MG63 (cell line): ENCODE measurements at regions not wholly inside any gene's neighbourhood (a gene's known extent, or its start where the extent isn't known, plus 50 kb on each side); places are given as distances from the start of the nearest gene placed in this dataset.

Experiments used
- DNase-seq: peaks from one replicate; pipeline ENCODE4 v3.0.0-alpha.2; 2020
- H3K27me3 ChIP-seq: fragments of 250-450 bp; sonication (Bioruptor Pico); 2 replicates; pipeline ENCODE4 v1.5.1; 2020; ENCODE audit warnings: mild to moderate bottlenecking, moderate library complexity
- H3K36me3 ChIP-seq: fragments of 250-450 bp; sonication (Bioruptor Pico); 2 replicates; pipeline ENCODE4 v1.5.1; 2020; ENCODE audit warnings: mild to moderate bottlenecking, moderate library complexity
- H3K4me3 ChIP-seq: fragments of 250-450 bp; sonication (Bioruptor Pico); 2 replicates; pipeline ENCODE4 v1.5.1; 2020; ENCODE audit warnings: mild to moderate bottlenecking, moderate library complexity
- H3K9me3 ChIP-seq: fragments of 250-450 bp; sonication (Bioruptor Pico); 2 replicates; pipeline ENCODE4 v1.5.1; 2020; ENCODE audit warnings: mild to moderate bottlenecking, moderate library complexity

GRCh38 chr15:59862191-59863155 is 141.6 kb upstream of the FOXB1 start:
- no peaks in the 10 kb centered on the region for H3K36me3 ChIP-seq
- H3K9me3 ChIP-seq, result no peaks in the 10 kb centered on the region
- DNase-seq, result peak; percentile 17
- H3K4me3 ChIP-seq, result no peak overlapping the region
- H3K27me3 ChIP-seq, result peaks cover 45% of the 10 kb centered on the region

- Histone ChIP-seq H3K4me3 (no peak overlapping the region), H3K36me3 (no peaks in the 10 kb centered on the region), H3K9me3 (no peaks in the 10 kb centered on the region), H3K27me3 (peaks cover 16% of the 10 kb centered on the region)
- no peak for DNase-seq
These were observed 156.1 kb upstream of the FOXB1 start for GRCh38 chr15:59847968-59848367.

- no peaks in the 10 kb centered on the region for H3K9me3 ChIP-seq
- peaks cover 18% of the 10 kb centered on the region for H3K27me3 ChIP-seq
- no peak for DNase-seq
- no peaks in the 10 kb centered on the region for H3K36me3 ChIP-seq
- H3K4me3 ChIP-seq, result no peak overlapping the region
These were observed 156.9 kb upstream of the BNIP2 start for GRCh38 chr15:59845942-59846499.

DNA sequence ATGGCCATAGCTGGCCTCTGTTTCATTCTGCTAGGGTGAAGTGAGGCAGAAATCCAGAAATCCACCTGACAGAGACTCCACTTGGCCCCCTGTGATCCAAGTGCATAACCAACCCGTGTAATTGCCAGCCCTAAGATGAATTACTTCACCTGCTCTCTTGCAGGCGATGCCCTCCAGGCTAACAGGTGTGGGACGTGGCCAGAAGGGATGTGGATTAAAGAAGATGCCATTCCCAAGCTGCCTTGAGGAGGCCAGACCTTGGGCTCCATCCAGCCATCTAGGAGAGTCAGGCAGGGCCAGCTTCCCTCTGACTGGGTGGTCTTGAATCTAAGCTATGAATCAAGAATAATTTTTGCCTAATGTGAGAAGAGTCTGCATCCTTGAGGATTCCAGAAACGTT is 154.5 kb upstream of the BNIP2 start:
- Histone ChIP-seq H3K36me3 (no peaks in the 10 kb centered on the region), H3K27me3 (peaks cover 26% of the 10 kb centered on the region), H3K9me3 (no peaks in the 10 kb centered on the region), H3K4me3 (no peak overlapping the region)
- DNase-seq, result no peak

DNA sequence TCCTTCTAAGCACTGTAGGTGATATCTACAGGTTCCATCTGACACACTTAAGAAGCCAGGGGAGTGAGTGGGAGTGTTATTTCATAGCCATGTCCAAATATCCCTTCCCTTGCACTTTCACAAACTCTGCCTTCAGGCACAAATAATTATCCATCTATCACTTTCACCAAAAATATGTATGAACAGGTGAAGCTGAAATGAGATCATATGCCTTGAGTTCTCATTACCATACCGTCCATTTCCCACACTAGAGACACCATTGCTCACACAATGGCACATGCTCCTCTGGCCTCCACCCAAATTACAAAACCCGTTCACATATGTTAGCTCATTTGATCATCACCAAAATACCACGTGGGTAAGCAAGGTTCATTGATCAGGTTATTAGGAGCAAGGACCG is 151.9 kb upstream of the BNIP2 start:
- no peak overlapping the region for H3K4me3 ChIP-seq
- H3K27me3 ChIP-seq, result peaks cover 27% of the 10 kb centered on the region
- H3K9me3 ChIP-seq, result no peaks in the 10 kb centered on the region
- no peak for DNase-seq
- no peaks in the 10 kb centered on the region for H3K36me3 ChIP-seq

GRCh38 chr15:59839906-59840305 is 150.8 kb upstream of the BNIP2 start:
- Histone ChIP-seq H3K4me3 (no peak overlapping the region), H3K36me3 (no peaks in the 10 kb centered on the region), H3K9me3 (no peaks in the 10 kb centered on the region), H3K27me3 (peaks cover 37% of the 10 kb centered on the region)
- no peak for DNase-seq

DNA sequence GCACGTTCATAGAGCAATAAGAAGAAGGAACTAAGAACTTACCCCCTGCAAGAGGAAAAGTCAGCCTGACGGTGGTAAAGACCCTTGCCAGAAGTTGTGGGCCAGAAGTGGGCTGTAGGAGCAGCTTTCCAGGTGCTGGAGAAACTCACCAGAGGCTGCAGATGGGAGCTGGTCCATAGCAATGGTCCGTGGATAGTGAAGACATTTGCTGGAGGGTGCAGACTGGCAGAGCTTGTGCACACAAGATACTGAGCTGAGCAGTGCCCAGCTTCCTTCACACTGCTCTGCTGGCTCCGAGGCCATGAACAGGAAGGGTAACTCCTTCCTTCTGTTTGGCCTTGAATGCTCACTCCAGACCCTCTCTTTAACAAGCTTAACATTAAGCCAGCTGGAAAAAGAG is 149.8 kb upstream of the BNIP2 start:
- no peaks in the 10 kb centered on the region for H3K36me3 ChIP-seq
- no peak overlapping the region for H3K4me3 ChIP-seq
- no peaks in the 10 kb centered on the region for H3K9me3 ChIP-seq
- peaks cover 32% of the 10 kb centered on the region for H3K27me3 ChIP-seq
- no peak for DNase-seq

GRCh38 chr15:59835776-59836175 is 146.7 kb upstream of the BNIP2 start:
- Histone ChIP-seq H3K4me3 (no peak overlapping the region), H3K9me3 (no peaks in the 10 kb centered on the region), H3K36me3 (no peaks in the 10 kb centered on the region), H3K27me3 (peaks cover 28% of the 10 kb centered on the region)
- no peak for DNase-seq

- no peak overlapping the region for H3K4me3 ChIP-seq
- DNase-seq, result no peak
- no peaks in the 10 kb centered on the region for H3K36me3 ChIP-seq
- peaks cover 16% of the 10 kb centered on the region for H3K27me3 ChIP-seq
- H3K9me3 ChIP-seq, result no peaks in the 10 kb centered on the region
These were observed 145.4 kb upstream of the BNIP2 start for GRCh38 chr15:59834528-59834927.

- H3K9me3 ChIP-seq, result no peaks in the 10 kb centered on the region
- DNase-seq, result no peak
- no peaks in the 10 kb centered on the region for H3K36me3 ChIP-seq
- H3K27me3 ChIP-seq, result peaks cover 18% of the 10 kb centered on the region
- H3K4me3 ChIP-seq, result no peak overlapping the region
These were observed 144.2 kb upstream of the BNIP2 start for GRCh38 chr15:59833366-59833765.

DNA sequence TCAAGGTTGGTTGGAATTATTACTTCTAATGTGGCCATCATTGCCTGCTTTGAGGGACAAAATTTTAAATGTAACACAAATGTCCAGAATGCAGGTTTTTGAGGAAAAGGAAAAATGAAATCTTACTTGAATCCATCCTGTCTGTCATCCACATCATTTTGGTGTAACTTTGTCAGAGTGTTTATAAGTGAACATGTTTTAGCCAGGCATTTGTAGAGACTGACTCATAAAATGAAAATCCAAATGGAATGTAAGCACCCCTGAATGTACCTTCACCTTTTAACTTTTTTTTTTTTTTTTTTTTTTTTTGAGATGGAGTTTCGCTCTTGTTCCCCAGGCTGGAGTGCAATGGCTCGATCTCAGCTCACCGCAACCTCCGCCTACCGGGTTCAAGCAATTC is 141.8 kb upstream of the BNIP2 start:
- no peak for DNase-seq
- Histone ChIP-seq H3K9me3 (no peaks in the 10 kb centered on the region), H3K36me3 (no peaks in the 10 kb centered on the region), H3K27me3 (peaks cover 17% of the 10 kb centered on the region), H3K4me3 (no peak overlapping the region)

- no peaks in the 10 kb centered on the region for H3K36me3 ChIP-seq
- H3K27me3 ChIP-seq, result peaks cover 11% of the 10 kb centered on the region
- DNase-seq, result no peak
- H3K9me3 ChIP-seq, result peaks cover 1% of the 10 kb centered on the region; the same call in 1 of the 2 replicates
- H3K4me3 ChIP-seq, result no peak overlapping the region
These were observed 141.0 kb upstream of the BNIP2 start for GRCh38 chr15:59830098-59830497.

DNA sequence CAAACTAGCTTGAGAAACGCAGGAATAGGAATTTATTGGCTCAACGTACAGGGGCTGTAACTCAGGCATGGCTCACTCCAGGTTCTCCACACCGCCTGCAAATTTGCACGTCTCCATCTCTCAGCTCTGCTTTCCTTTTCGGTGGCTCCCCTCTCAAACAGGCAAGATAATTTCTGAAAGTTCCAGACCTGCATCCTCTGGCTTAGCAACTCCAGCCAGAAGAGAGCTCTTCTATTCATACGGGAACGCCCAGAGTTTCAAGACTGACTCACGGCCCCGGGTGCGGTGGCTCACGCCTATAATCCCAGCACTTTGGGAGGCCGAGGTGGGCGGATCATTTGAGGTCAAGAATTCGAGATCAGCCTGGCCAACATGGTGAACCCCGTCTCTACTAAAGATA is 139.7 kb upstream of the BNIP2 start:
- peak; percentile 60 for DNase-seq
- Histone ChIP-seq H3K9me3 (peaks cover 2% of the 10 kb centered on the region; the same call in 1 of the 2 replicates), H3K4me3 (no peak overlapping the region), H3K27me3 (peaks cover 9% of the 10 kb centered on the region), H3K36me3 (no peaks in the 10 kb centered on the region)

- H3K4me3 ChIP-seq, result no peak overlapping the region
- H3K36me3 ChIP-seq, result no peaks in the 10 kb centered on the region
- H3K9me3 ChIP-seq, result peaks cover 3% of the 10 kb centered on the region; the same call in 1 of the 2 replicates
- DNase-seq, result no peak
- H3K27me3 ChIP-seq, result peaks cover 9% of the 10 kb centered on the region
These were observed 139.1 kb upstream of the BNIP2 start for GRCh38 chr15:59828263-59828662.

- DNase-seq, result peak; percentile 13
- Histone ChIP-seq H3K27me3 (peaks cover 11% of the 10 kb centered on the region), H3K9me3 (peaks cover 4% of the 10 kb centered on the region; the same call in 1 of the 2 replicates), H3K36me3 (no peaks in the 10 kb centered on the region), H3K4me3 (no peak overlapping the region)
These were observed 136.8 kb upstream of the BNIP2 start for GRCh38 chr15:59825901-59826300.

DNA sequence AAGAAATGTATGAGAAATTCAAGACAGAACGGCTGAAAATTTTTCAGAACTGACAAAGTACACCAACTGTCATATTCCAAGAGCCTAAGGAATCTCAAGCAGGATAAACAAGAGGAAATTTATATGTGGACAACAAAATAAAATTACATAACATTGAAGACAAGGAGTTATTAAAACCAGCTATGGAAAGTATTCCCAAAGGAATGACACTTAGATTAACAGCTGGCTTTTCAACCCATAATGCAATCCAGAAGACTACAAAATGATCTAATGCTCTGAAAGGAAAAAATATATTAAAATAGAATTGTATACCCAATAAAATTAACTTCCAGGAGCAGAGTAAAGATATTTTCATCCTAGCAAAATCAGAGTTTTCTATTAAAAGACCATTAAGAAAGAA is 132.2 kb upstream of the BNIP2 start:
- peaks cover 4% of the 10 kb centered on the region; the same call in 1 of the 2 replicates for H3K9me3 ChIP-seq
- H3K4me3 ChIP-seq, result no peak overlapping the region
- no peak for DNase-seq
- H3K27me3 ChIP-seq, result peaks cover 44% of the 10 kb centered on the region
- H3K36me3 ChIP-seq, result no peaks in the 10 kb centered on the region

DNA sequence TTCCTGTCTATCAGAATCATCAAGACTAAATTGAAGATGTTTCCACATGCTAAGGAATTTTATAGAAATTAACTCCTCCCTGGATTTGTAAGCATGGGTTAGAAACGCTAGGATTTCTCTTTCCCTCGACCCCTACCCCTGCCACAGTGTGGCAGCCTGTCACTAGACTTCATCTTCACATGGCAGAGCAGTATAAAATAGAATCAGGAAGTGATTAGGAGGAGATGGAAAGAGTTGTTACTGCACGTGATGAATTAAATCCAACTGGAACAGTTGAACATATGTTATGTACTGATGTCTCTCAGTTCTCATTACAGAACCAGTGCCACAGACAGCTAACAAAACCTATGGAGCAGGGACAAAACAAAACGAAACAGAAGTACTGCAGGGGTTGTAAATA is 130.0 kb upstream of the BNIP2 start:
- peaks cover 64% of the 10 kb centered on the region for H3K27me3 ChIP-seq
- H3K4me3 ChIP-seq, result no peak overlapping the region
- peaks cover 2% of the 10 kb centered on the region; the same call in 1 of the 2 replicates for H3K9me3 ChIP-seq
- DNase-seq, result no peak
- H3K36me3 ChIP-seq, result no peaks in the 10 kb centered on the region

- Histone ChIP-seq H3K36me3 (no peaks in the 10 kb centered on the region), H3K4me3 (no peak overlapping the region), H3K9me3 (peaks cover 2% of the 10 kb centered on the region; the same call in 1 of the 2 replicates), H3K27me3 (peaks cover 71% of the 10 kb centered on the region)
- DNase-seq, result no peak
These were observed 129.2 kb upstream of the BNIP2 start for GRCh38 chr15:59818336-59818735.
